Adrenal gland (tissue), 9 donors: ENCODE measurements at regions not wholly inside any gene's neighbourhood (a gene's known extent, or its start where the extent isn't known, plus 50 kb on each side); places are given as distances from the start of the nearest gene placed in this dataset.

Source experiments
- DNase-seq, 7 donors: peaks; one replicate each; pipeline ENCODE4 v3.0.0-alpha.2; 2019 to 2020
- H3K27ac ChIP-seq, 5 donors: fragments of 200-600 bp; sonication (generic) in 4 of 5; 1 replicate in 3 of 5; 2 replicates in 2 of 5; pipeline versions ENCODE4 v1.5.1 to v1.8.0; 2016 to 2020; ENCODE audit warnings: mild to moderate bottlenecking in 1 of 5
- H3K27me3 ChIP-seq: fragments of 200-600 bp; 2 replicates; pipeline ENCODE4 v1.8.0; 2021
- H3K36me3 ChIP-seq, 2 donors: fragments of 200-600 bp; replicated peaks in 1 of 2; 1 replicate in 1 of 2; 2 replicates in 1 of 2; pipeline versions ENCODE4 v1.5.1 to v1.8.0; 2018 to 2022
- H3K4me1 ChIP-seq, 2 donors: fragments of 200-600 bp; replicated peaks in 1 of 2; 1 replicate in 1 of 2; 2 replicates in 1 of 2; pipeline versions ENCODE4 v1.5.1 to v1.8.0; 2018 to 2021
- H3K4me3 ChIP-seq, 4 donors: fragments of 200-600 bp; sonication (generic) in 3 of 4; one replicate each; pipeline ENCODE4 v1.5.1; 2016 to 2018
- H3K9me3 ChIP-seq, 3 donors: fragments of 200-600 bp; sonication (generic) in 1 of 3; replicated peaks in 1 of 3; 1 replicate in 2 of 3; 2 replicates in 1 of 3; pipeline versions ENCODE4 v1.5.1 to v1.8.0; 2016 to 2021
- POLR2A ChIP-seq, 2 donors: fragments of 450-650 bp; IDR thresholded peaks; one replicate each; pipeline ENCODE4 v1.6.1; 2017; ENCODE audit warnings: antibody characterized with exemption in 2 of 2, mild to moderate bottlenecking in 2 of 2, moderate library complexity in 1 of 2
- WGBS, 4 donors: extraction: QIAGEN DNeasy Blood & Tissue Kit in 2 of 4; methylation state at CpG; one replicate each; pipeline versions ENCODE4 v1.1.5 to v1.1.7; 2013 to 2017; 5-methylcytosine and 5-hydroxymethylcytosine counted together
- intact Hi-C, 2 donors: fragments of 100-400 bp; cut with DNase I; formaldehyde crosslinking; loops; one replicate each; pipeline versions ENCODE4 v1.14.1 to v1.15.0; 2022 to 2023
- TF ChIP-seq, protein P1 (sequence below), 6 experiments: fragments of 450-650 bp in 4 of 6; fragments of 200-600 bp in 2 of 6; sonication (generic) in 1 of 6; IDR thresholded peaks; 1 replicate in 5 of 6; 2 replicates in 1 of 6; pipeline versions ENCODE4 v1.5.1 to v1.8.0; 2016 to 2021; ENCODE audit warnings: antibody characterized with exemption in 6 of 6, mild to moderate bottlenecking in 2 of 6, moderate library complexity in 1 of 6
- donor health status: healthy with polysubstance abuse.
- donor health status: Bipolar disorder and iron deficiency.
- donor health status: DM: yes; HTN: yes; CAD: no.
- donor health status: DM: no; HTN: no; CAD: no.
- donor health status: DM: no; HTN: no; CAD: no.

DNA sequence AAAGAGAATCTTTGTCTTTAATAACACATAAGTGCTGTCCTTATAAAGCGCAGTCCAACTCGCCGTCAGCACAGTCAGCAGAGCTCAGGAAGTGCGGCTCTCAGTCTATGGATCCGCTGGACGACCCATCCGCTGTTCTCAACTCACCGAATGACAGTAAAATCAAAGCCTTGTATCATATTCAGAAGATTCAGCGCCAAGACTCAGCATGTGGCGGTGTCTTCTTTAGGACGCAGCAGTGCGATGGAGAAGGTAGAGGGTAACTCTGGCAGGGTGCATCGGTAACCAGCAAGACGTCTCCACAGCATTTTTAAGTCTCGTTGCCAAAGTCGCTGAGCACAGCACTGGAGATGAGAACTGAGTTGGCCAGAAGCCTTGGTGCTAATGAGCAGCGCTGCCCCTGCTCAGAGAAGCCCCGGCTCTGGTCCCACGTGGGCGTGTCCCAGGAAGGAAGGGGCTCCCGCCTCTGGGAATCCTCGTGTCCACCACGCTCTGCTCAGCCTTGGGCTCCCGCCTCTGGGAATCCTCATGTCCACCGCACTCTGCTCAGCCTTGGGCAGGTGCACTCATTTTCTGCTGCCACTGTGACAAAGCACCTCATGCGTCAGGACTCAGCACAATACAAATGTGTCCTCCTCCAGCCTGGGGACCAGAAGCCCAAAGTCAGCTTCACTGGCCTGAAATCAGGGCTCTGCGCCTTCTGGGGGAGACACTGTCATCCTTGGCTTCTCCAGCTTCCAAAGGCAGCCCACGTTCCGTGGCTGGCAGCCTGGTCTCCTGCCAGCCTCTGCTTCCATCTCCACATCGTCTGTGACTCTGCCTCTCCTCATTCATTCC lies 238.0 kb upstream of the SALL3 start:
- Histone ChIP-seq H3K9me3 (no peaks in the 10 kb centered on the region), H3K4me3 (no peak overlapping the region), H3K36me3 (no peaks in the 10 kb centered on the region), H3K27ac (no peak overlapping the region), H3K27me3 (no peaks in the 10 kb centered on the region), H3K4me1 (no peaks in the 10 kb centered on the region)
- intact Hi-C loops: no loop called here
- WGBS, 4 donors: 76 to 86% (median 82%) methylated on average over 21 to 30 of the region's 30 CpGs
- peak in 1 of 7 donors; percentile 36 for DNase-seq
- TF ChIP-seq POLR2A (IDR thresholded peaks at IDR 0.05): no peak
- TF ChIP-seq, protein P1, sequence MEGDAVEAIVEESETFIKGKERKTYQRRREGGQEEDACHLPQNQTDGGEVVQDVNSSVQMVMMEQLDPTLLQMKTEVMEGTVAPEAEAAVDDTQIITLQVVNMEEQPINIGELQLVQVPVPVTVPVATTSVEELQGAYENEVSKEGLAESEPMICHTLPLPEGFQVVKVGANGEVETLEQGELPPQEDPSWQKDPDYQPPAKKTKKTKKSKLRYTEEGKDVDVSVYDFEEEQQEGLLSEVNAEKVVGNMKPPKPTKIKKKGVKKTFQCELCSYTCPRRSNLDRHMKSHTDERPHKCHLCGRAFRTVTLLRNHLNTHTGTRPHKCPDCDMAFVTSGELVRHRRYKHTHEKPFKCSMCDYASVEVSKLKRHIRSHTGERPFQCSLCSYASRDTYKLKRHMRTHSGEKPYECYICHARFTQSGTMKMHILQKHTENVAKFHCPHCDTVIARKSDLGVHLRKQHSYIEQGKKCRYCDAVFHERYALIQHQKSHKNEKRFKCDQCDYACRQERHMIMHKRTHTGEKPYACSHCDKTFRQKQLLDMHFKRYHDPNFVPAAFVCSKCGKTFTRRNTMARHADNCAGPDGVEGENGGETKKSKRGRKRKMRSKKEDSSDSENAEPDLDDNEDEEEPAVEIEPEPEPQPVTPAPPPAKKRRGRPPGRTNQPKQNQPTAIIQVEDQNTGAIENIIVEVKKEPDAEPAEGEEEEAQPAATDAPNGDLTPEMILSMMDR (IDR thresholded peaks at IDR 0.05): no peak

- Histone ChIP-seq H3K9me3 (no peaks in the 10 kb centered on the region), H3K4me3 (no peak overlapping the region), H3K36me3 (no peaks in the 10 kb centered on the region), H3K4me1 (no peaks in the 10 kb centered on the region), H3K27me3 (no peaks in the 10 kb centered on the region), H3K27ac (no peak overlapping the region)
- DNase-seq: peak in 1 of 7 donors; percentile 41
- intact Hi-C loops: no loop called here
- 78 to 94% (median 87%) methylated on average over 5 to 11 of the region's 11 CpGs for WGBS, 4 donors
- TF ChIP-seq, protein P1 (IDR thresholded peaks at IDR 0.05): no peak
- no peak for TF ChIP-seq POLR2A (IDR thresholded peaks at IDR 0.05)
Measured at GRCh38 chr18:78742218-78742745, 237.3 kb upstream of the SALL3 start.

DNA sequence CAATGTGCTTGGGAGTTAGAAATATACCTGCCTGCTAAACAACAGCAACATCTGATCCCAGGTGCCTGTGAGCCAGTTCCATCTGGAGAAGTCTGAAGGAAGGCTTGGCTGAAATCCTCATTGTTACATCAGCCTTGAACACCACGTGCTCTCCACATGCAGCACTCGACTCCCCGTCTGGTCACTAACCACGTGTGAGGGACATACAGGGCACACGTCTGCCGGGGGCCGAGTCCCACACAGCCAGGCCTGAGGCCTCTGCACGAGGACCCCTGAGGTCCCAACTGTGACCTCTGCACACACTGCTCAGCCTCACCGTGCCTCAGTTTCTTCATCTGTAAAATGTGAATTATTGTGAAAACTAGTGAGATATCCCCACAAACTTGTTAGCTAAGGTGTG lies 236.5 kb upstream of the SALL3 start:
- intact Hi-C loops: no loop called here
- WGBS, 4 donors: 80 to 87% (median 80%) methylated on average over 8 to 9 of the region's 9 CpGs
- peak in 1 of 7 donors; percentile 10 for DNase-seq

DNA sequence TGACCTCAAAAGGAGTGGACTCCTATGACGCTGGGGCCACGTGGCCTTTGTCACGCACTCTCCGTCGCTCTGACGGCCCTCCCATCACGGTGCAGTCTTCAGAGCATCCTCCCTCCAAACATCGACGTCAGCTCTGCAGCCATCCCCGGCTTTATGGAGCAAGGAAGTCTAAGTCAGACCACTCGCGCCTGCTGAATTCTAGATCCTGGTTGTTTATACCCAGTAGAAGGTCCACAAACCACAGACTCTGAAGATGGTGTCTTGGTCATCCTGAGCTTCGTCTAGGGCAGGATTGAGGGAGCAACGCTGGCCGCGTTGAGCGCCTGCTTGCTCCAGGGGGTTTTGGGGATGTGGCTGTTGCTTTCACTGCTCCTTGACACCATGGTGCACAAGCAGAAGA lies 228.0 kb upstream of the SALL3 start:
- TF ChIP-seq, protein P1 (IDR thresholded peaks at IDR 0.05): no peak
- TF ChIP-seq POLR2A (IDR thresholded peaks at IDR 0.05): no peak
- Histone ChIP-seq H3K27ac (no peak overlapping the region), H3K36me3 (no peaks in the 10 kb centered on the region), H3K4me3 (no peak overlapping the region), H3K9me3 (no peaks in the 10 kb centered on the region), H3K27me3 (no peaks in the 10 kb centered on the region), H3K4me1 (no peaks in the 10 kb centered on the region)
- intact Hi-C loops: no loop called here
- 81 to 88% (median 85%) methylated on average over 12 to 17 of the region's 17 CpGs for WGBS, 4 donors
- no peak for DNase-seq

More for the DNA sequence above, 236.5 kb upstream of the SALL3 start:
- Histone ChIP-seq H3K4me1 (no peaks in the 10 kb centered on the region), H3K36me3 (no peaks in the 10 kb centered on the region), H3K27ac (no peak overlapping the region), H3K4me3 (no peak overlapping the region), H3K9me3 (no peaks in the 10 kb centered on the region), H3K27me3 (no peaks in the 10 kb centered on the region)
- no peak for TF ChIP-seq POLR2A (IDR thresholded peaks at IDR 0.05)
- TF ChIP-seq, protein P1 (IDR thresholded peaks at IDR 0.05): no peak
